OCI-LY1 (cell line): ENCODE measurements at regions not wholly inside any gene's neighbourhood (a gene's known extent, or its start where the extent isn't known, plus 50 kb on each side); places are given as distances from the start of the nearest gene placed in this dataset.

Experiments used
- H2AFZ ChIP-seq: fragments of 200-600 bp; sonication (generic), shearing (Covaris generic); 2 replicates; pipeline ENCODE4 v1.6.0; 2014; ENCODE audit warnings: antibody characterized with exemption, mild to moderate bottlenecking, low read length
- H3F3A ChIP-seq: fragments of 200-600 bp; sonication (generic), shearing (Covaris generic); 2 replicates; pipeline ENCODE4 v1.6.0; 2014; ENCODE audit warnings: mild to moderate bottlenecking, antibody characterized with exemption, low read length, moderate library complexity; ENCODE audit not compliant: insufficient read depth
- H3K27ac ChIP-seq: fragments of 200-600 bp; sonication (generic); 2 replicates; pipeline ENCODE4 v1.5.1; 2014; ENCODE audit warnings: low read length, mixed run types, mild to moderate bottlenecking, low read depth; ENCODE audit not compliant: poor library complexity, severe bottlenecking
- H3K27me3 ChIP-seq: fragments of 200-600 bp; sonication (generic); 2 replicates; pipeline ENCODE4 v1.6.0; 2014; ENCODE audit warnings: antibody characterized with exemption, mild to moderate bottlenecking, low read length, moderate library complexity; ENCODE audit not compliant: insufficient read depth
- H3K36me3 ChIP-seq: fragments of 200-600 bp; sonication (generic); 2 replicates; pipeline ENCODE4 v1.6.1; 2014; ENCODE audit warnings: mild to moderate bottlenecking, antibody characterized with exemption, low read length, moderate library complexity, mixed read lengths; ENCODE audit not compliant: insufficient read depth
- H3K4me1 ChIP-seq: fragments of 200-600 bp; sonication (generic); 2 replicates; pipeline ENCODE4 v1.5.1; 2014; ENCODE audit warnings: mild to moderate bottlenecking, low read length, moderate library complexity; ENCODE audit not compliant: insufficient read depth, severe bottlenecking
- H3K4me2 ChIP-seq: fragments of 200-600 bp; sonication (generic), shearing (Covaris generic); 2 replicates; pipeline ENCODE4 v1.6.1; 2014; ENCODE audit warnings: low read length
- H3K4me3 ChIP-seq: fragments of 200-600 bp; sonication (generic); 2 replicates; pipeline ENCODE4 v1.5.1; 2014; ENCODE audit warnings: low read length, low read depth, mild to moderate bottlenecking, mixed read lengths; ENCODE audit not compliant: poor library complexity, severe bottlenecking
- H3K79me2 ChIP-seq: fragments of 200-600 bp; shearing (Covaris generic); 2 replicates; pipeline ENCODE4 v1.6.1; 2016; ENCODE audit warnings: mixed run types, low read length, mixed read lengths; ENCODE audit not compliant: insufficient read depth
- H3K9ac ChIP-seq: fragments of 200-600 bp; sonication (generic), shearing (Covaris generic); 2 replicates; pipeline ENCODE4 v1.6.1; 2014; ENCODE audit warnings: mild to moderate bottlenecking, low read length, mixed read lengths
- H3K9me2 ChIP-seq: fragments of 200-600 bp; sonication (generic), shearing (Covaris generic); 2 replicates; pipeline ENCODE4 v1.6.1; 2014; ENCODE audit warnings: low read depth, mild to moderate bottlenecking, low read length, mixed read lengths
- H3K9me3 ChIP-seq: fragments of 200-600 bp; shearing (Covaris generic); 2 replicates; pipeline ENCODE4 v1.6.1; 2014; ENCODE audit warnings: low read length, mixed read lengths
- H4K20me1 ChIP-seq: fragments of 200-600 bp; sonication (generic), shearing (Covaris generic); 2 replicates; pipeline ENCODE4 v1.6.0; 2016; ENCODE audit warnings: mild to moderate bottlenecking, low read length; ENCODE audit not compliant: insufficient read depth
- CTCF ChIP-seq: fragments of 200-600 bp; sonication (generic), shearing (Covaris generic); IDR thresholded peaks from 2 replicates; pipeline ENCODE4 v1.5.1; 2017; ENCODE audit warnings: mild to moderate bottlenecking, antibody characterized with exemption, low read length, moderate library complexity, mixed read lengths
- EZH2 ChIP-seq: fragments of 200-600 bp; sonication (generic), shearing (Covaris generic); IDR thresholded peaks from 2 replicates; pipeline ENCODE4 v1.8.0; 2017; ENCODE audit warnings: borderline replicate concordance, mixed run types, mild to moderate bottlenecking, antibody characterized with exemption, low read length, moderate library complexity, mixed read lengths

GRCh38 chr4:98722000-98722399 lies 63.6 kb upstream of the TSPAN5 start:
- Histone ChIP-seq H3K79me2 (no peaks in the 10 kb centered on the region), H3K4me1 (no peaks in the 10 kb centered on the region), H3F3A (no peaks in the 10 kb centered on the region), H3K27me3 (no peaks in the 10 kb centered on the region), H4K20me1 (no peaks in the 10 kb centered on the region), H3K9me2 (no peaks in the 10 kb centered on the region), H3K9me3 (no peaks in the 10 kb centered on the region), H3K27ac (no peak overlapping the region), H3K4me3 (no peak overlapping the region), H3K9ac (no peak overlapping the region), H2AFZ (no peak overlapping the region), H3K36me3 (no peaks in the 10 kb centered on the region), H3K4me2 (no peak overlapping the region)
- TF ChIP-seq CTCF (no peak), EZH2 (no peak)

GRCh38 chr4:98720871-98721480 lies 62.6 kb upstream of the TSPAN5 start:
- Histone ChIP-seq H3K27me3 (no peaks in the 10 kb centered on the region), H3F3A (no peaks in the 10 kb centered on the region), H3K4me1 (no peaks in the 10 kb centered on the region), H3K9ac (no peak overlapping the region), H3K27ac (no peak overlapping the region), H3K79me2 (no peaks in the 10 kb centered on the region), H3K9me2 (no peaks in the 10 kb centered on the region), H4K20me1 (no peaks in the 10 kb centered on the region), H3K4me2 (no peak overlapping the region), H3K9me3 (no peaks in the 10 kb centered on the region), H3K36me3 (no peaks in the 10 kb centered on the region), H3K4me3 (no peak overlapping the region), H2AFZ (no peak overlapping the region)
- TF ChIP-seq CTCF: no peak
- no peak for TF ChIP-seq EZH2

- H3K27me3 ChIP-seq: no peaks in the 10 kb centered on the region
- H4K20me1 ChIP-seq: no peaks in the 10 kb centered on the region
- no peak overlapping the region for H3K4me3 ChIP-seq
- TF ChIP-seq CTCF (no peak), EZH2 (no peak)
- no peaks in the 10 kb centered on the region for H3K9me3 ChIP-seq
- H3K4me1 ChIP-seq: no peaks in the 10 kb centered on the region
- no peaks in the 10 kb centered on the region for H3F3A ChIP-seq
- no peak overlapping the region for H2AFZ ChIP-seq
- no peaks in the 10 kb centered on the region for H3K9me2 ChIP-seq
- no peak overlapping the region for H3K27ac ChIP-seq
- no peaks in the 10 kb centered on the region for H3K79me2 ChIP-seq
- no peaks in the 10 kb centered on the region for H3K36me3 ChIP-seq
- H3K9ac ChIP-seq: no peak overlapping the region
- no peak overlapping the region for H3K4me2 ChIP-seq
Measured at GRCh38 chr4:98716796-98717195, 58.4 kb upstream of the TSPAN5 start.
